GM12892 (cell line): ENCODE measurements at regions not wholly inside any gene's neighbourhood (a gene's known extent, or its start where the extent isn't known, plus 50 kb on each side); places are given as distances from the start of the nearest gene placed in this dataset.

Experiments used
- DNase-seq: peaks from one replicate; pipeline ENCODE4 v3.0.0; 2011; ENCODE audit not compliant: insufficient read length
- FAIRE-seq: peaks from 2 replicates; lab custom pipeline; 2011; peaks lifted over from hg19 to GRCh38; lab: Jason Lieb, UNC
- POLR2A ChIP-seq: IDR thresholded peaks from 2 replicates; pipeline ENCODE4 v1.6.1; 2011; ENCODE audit warnings: low read depth, low read length, control low read depth
- POLR2AphosphoS5 ChIP-seq: IDR thresholded peaks from 2 replicates; pipeline ENCODE4 v1.6.1; 2011; ENCODE audit warnings: low read depth, low read length, control low read depth
- TAF1 ChIP-seq: IDR thresholded peaks from 2 replicates; pipeline ENCODE4 v1.6.1; 2011; ENCODE audit warnings: low read depth, mild to moderate bottlenecking, control low read depth, low read length, borderline replicate concordance

GRCh38 chr12:94761559-94761958, 111.2 kb upstream of the TMCC3 start:
- peak; percentile 84 for FAIRE-seq
- TF ChIP-seq POLR2A (no peak), TAF1 (no peak), POLR2AphosphoS5 (no peak)

DNA sequence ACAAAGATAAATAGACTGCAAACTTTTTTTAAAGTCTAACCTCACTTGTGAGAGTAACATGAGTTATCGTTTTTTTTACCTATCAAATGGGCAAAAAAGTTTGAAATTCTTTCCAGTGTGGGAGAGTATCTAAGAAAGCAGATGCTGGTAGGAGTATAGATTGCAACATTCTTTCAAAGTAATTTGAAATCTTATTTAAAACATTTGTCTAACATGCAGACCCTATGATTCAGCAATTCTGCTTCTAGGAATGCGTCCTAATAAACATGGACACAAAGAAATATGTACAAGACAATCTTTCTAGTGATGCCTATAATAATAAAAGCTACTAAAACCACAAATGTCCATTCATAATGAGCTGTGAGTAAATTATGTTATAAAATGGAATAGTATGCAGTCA, 110.4 kb upstream of the TMCC3 start:
- DNase-seq (no peak), FAIRE-seq (no peak)
- TF ChIP-seq TAF1 (no peak), POLR2AphosphoS5 (no peak), POLR2A (no peak)

More at GRCh38 chr12:94761559-94761958, 111.2 kb upstream of the TMCC3 start:
- DNase-seq = no peak

DNA sequence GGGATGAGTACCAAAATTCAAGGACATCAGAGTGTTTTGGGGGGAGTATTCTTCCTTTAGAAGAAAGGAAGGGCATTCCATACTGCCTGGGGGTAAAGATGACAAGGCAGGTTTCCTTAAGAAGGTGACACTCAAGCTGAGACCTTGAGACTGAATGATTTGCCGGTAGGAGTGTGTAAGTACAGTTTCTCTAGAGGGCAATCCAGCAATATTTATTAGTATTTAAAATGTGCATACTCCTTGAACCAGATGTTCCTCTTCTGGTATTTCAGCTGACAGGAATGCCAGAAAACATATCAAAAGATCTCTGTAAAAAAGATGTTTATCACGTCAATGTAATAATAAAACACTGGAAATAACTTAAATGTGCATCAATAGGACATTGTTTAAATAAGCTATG, 106.4 kb upstream of the TMCC3 start:
- TF ChIP-seq TAF1 (no peak), POLR2A (no peak), POLR2AphosphoS5 (no peak)
- no peak for FAIRE-seq
- no peak for DNase-seq

GRCh38 chr12:94755598-94755997, 105.2 kb upstream of the TMCC3 start:
- no peak for DNase-seq
- TF ChIP-seq POLR2A (no peak), TAF1 (no peak)
- FAIRE-seq = peak; percentile 27

DNA sequence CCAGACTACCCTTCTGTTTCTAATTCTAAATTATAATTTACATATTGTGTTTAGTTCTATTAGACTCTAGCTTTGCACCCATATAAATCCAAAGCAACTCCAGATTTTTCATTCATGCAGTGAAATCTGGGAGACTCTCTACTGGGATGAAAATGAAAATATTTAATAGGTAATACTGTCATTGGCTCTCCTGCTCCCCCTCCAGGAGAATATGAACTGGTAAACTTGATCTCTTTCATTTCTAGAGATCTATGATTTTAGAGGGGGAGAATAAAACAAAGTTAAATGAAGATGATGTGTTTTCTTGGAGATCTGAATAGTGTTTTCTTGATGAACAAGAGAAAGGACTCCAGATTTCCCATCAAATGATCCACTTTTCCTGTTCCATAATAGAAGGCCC, 104.3 kb upstream of the TMCC3 start:
- DNase-seq (no peak), FAIRE-seq (no peak)
- no peak for TF ChIP-seq TAF1
- TF ChIP-seq POLR2A = no peak
- TF ChIP-seq POLR2AphosphoS5 = no peak

DNA sequence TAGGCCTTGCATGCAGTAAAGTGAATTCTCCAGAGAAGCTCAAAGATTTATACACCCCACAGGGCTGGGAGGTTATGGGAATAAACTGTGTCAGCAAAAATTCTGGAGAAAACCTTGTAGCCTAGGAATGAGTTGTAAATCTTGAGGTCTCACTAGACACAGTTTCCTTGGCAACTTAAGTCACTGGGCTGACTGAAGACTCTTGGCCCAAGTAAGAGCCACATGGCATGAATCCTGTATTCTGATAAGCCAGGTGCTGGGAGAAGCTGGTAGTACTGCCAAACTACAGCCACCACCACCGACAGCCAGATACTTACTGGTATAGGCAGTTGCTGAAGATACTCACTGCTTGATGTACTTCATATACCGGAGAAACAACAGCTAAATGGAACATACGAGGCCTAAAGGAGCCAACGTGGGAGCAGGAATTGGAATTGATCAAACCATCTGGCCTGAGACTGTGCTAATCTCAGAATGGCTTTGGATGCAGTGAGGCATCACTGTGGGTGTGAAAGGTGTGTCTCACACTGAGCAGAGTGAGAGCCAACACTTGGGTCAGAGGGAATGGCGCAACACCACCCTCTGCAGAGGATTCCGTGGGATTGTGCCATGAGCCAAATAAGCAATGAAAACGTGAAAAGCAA, 102.8 kb upstream of the TMCC3 start:
- DNase-seq (no peak), FAIRE-seq (no peak)
- no peak for TF ChIP-seq POLR2A
- no peak for TF ChIP-seq POLR2AphosphoS5
- TF ChIP-seq TAF1 = no peak

- TF ChIP-seq POLR2A (no peak), TAF1 (no peak), POLR2AphosphoS5 (no peak)
- DNase-seq (no peak), FAIRE-seq (no peak)
These were observed 100.5 kb upstream of the TMCC3 start for GRCh38 chr12:94750864-94751263.

GRCh38 chr12:94749890-94750289, 99.5 kb upstream of the TMCC3 start:
- FAIRE-seq (no peak), DNase-seq (no peak)
- TF ChIP-seq TAF1 (no peak), POLR2AphosphoS5 (no peak), POLR2A (no peak)

DNA sequence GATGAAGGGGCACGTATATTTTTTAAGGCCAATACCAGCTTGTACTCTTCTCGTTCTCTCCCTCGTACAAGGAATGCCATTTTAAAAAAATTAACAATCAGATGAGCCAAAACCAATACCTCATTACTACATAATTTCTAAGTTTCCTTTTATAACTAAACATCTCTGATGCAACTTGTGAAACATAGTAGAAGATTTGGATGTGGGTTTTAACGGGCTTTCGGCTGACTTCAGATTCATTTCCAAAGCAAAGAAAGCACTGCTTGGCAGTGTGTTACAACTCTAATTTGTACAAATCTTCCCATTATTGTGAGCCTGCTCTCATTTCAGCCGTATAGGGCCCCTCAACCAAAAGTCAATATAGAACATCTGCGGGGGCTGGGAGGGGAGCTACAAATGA, 99.1 kb upstream of the TMCC3 start:
- no peak for FAIRE-seq
- TF ChIP-seq POLR2A (no peak), TAF1 (no peak), POLR2AphosphoS5 (no peak)
- no peak for DNase-seq

DNA sequence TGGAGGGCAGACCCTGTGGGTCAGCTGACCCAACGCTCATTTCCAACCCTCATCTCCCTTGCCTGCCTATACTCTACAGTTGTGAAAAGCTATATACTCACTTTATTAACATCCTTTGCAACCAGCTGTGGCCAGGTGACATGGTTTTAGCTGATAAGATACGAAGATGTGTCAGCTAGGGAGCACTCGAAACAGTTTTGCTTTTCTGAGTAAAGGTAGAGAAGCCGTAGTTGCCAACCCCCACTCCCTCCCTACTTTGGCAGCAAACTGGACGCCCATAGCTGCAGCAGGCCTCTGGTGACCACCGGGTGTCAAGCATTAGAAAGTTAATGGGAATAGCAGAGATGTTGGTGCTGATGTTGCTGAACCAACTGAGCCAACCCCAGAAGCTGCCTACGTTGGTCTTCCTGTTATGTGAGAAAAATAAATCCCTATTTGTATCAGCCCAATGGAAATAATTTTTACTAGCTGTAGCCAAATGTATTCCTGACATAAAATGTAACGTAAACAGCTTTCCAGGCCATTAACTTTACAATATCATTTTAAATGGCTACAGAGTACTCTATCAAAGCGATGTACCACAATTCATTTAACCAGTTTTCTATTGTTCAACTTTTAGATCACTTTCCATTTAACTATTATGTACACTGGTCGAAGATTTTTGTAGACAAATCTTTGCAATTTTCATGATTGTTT, 98.5 kb upstream of the TMCC3 start:
- DNase-seq (no peak), FAIRE-seq (no peak)
- TF ChIP-seq POLR2AphosphoS5 (no peak), TAF1 (no peak), POLR2A (no peak)

GRCh38 chr12:94745562-94745961, 95.2 kb upstream of the TMCC3 start:
- DNase-seq = no peak
- FAIRE-seq = no peak
- TF ChIP-seq TAF1 (no peak), POLR2AphosphoS5 (no peak)

GRCh38 chr12:94743174-94743573, 92.8 kb upstream of the TMCC3 start:
- DNase-seq (no peak), FAIRE-seq (no peak)
- no peak for TF ChIP-seq TAF1
- TF ChIP-seq POLR2AphosphoS5 = no peak
- no peak for TF ChIP-seq POLR2A
